Endometrium (tissue), 2 donors: ENCODE measurements at regions not wholly inside any gene's neighbourhood (a gene's known extent, or its start where the extent isn't known, plus 50 kb on each side); places are given as distances from the start of the nearest gene placed in this dataset.
"Not testable (repeated sequence)": the region's sequence is repeated elsewhere in the genome, so short reads cannot be mapped to it uniquely, and the experiment has no call there.

Experiments used
- FAIRE-seq: peaks from 2 replicates; lab custom pipeline; 2012; peaks lifted over from hg19 to GRCh38; lab: Jason Lieb, UNC
- donor health status: control.
- donor health status: control.

- FAIRE-seq = no peak
Measured at GRCh38 chr3:162541923-162542322, 1045.3 kb downstream of the OTOL1 start.

GRCh38 chr3:162544246-162544645 is 1047.6 kb downstream of the OTOL1 start:
- no peak for FAIRE-seq

DNA sequence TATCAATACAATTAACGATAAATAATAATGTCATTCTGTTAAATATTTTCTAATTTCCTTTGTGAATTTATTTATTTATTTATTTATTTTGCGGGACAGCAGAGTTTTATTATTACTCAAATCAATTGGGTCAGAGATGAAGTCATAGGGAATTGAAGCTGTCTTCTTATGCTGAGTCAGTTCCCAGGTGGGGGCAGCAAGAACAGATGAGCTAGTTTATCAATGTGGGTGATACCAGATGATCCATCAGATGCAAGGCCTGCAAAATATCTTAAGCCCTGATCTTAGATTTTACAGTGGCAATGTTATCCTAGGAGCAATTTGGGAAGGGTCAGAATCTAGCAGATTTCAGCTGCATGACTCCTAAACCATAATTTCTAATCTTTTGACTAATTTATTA is 1050.3 kb downstream of the OTOL1 start:
- no peak for FAIRE-seq

GRCh38 chr3:162547321-162547720 is 1050.7 kb downstream of the OTOL1 start:
- FAIRE-seq = no peak

DNA sequence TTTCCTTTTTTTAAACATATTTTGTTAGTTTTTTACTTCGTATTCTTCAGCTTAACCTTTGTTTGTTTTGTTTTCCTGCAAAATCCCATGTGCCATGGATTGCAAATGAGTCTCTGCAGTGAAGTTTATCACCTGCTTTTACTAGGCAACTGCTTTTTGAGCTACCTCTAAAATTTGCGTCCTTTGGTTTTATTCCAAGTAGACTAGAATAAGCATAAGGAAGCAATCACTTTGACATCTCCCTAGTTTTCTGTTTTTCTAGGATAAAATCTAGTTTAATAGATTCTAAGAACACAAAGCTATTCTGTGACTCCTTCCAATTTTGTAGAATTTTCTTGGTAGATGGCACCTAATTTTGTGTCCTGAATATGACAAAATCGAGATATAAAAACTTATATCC is 1059.2 kb downstream of the OTOL1 start:
- no peak for FAIRE-seq

DNA sequence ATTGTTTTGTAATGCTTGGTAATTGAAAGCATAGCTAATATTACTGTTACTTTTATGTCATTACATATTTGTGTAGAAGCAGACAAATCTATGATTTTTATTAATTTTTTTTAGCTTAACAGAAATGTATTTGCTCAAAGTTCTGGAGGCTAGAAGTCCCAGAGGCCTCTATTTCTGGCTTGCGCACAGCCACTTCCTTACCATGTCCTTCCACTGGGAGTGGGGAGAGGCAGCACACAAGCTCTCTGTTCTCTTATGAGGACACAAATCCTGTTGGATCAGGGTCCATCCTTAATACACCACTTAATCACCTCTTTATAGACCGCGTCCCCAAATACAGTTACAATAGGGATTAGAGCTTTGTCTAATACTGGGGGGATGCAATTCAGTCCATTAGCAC is 1061.4 kb downstream of the OTOL1 start:
- no peak for FAIRE-seq

DNA sequence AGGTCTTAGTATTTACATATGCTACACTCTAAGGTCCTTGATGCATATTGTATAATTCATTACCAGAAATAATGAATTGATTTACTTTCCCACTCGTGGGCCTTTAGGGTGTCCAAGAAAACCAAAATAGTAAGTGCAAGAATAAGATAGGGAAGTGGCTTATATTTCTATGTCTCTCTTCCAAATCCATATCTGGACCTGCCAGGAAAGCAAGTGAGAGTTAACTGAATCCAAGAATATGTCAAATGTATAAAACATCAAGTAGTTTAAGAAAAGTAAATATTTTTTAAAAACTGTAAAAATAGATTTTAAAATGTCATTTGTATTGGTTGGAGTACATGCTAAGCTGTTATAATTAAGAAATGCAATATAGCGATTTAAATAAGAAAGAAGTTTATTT is 1072.1 kb downstream of the OTOL1 start:
- no peak for FAIRE-seq

- FAIRE-seq = no peak
Measured at GRCh38 chr3:162569314-162569713, 1072.7 kb downstream of the OTOL1 start.

- no peak for FAIRE-seq
Measured at GRCh38 chr3:162584986-162585385, 1088.4 kb downstream of the OTOL1 start.

- FAIRE-seq = no peak
Measured at GRCh38 chr3:162586591-162586990, 1090.0 kb downstream of the OTOL1 start.

DNA sequence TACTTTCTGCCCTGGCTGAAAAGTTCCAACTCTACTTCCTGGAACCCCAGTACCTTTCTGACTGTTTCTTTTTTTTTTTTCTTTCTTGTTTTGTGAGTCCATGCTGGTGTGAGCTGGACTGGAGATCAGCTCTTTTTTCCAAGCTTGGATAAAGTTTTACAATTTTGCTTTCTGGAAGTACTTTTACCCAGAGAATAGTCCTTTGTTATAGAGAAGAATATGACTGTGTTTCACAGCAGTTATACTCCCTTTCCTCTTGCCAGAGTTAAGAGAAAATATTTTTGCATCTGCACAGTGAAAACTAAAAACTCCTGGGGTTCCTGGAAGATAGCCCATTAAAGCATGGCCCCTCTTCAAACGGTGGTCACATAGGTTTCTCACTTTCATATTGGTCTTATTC is 1100.6 kb downstream of the OTOL1 start:
- no peak for FAIRE-seq

DNA sequence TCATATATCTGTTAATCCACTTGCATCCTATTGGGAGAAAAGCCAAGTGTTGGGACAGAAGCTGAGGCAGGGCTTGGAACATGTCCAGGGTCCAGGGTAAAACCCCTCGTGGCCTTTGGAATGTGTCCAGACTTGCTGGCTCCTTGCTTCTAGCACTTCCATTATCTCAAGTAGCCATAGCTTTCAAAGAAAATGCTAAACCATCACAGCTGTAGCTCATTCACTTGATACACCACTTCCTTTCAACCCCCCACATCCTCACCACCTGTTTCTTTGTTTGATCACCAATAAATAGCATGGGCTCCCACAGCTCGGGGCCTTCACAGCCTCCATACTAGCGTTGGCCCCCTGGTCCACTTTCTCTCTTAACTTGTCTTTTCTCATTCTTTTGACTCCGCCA is 1101.9 kb downstream of the OTOL1 start:
- FAIRE-seq = not testable (repeated sequence)

DNA sequence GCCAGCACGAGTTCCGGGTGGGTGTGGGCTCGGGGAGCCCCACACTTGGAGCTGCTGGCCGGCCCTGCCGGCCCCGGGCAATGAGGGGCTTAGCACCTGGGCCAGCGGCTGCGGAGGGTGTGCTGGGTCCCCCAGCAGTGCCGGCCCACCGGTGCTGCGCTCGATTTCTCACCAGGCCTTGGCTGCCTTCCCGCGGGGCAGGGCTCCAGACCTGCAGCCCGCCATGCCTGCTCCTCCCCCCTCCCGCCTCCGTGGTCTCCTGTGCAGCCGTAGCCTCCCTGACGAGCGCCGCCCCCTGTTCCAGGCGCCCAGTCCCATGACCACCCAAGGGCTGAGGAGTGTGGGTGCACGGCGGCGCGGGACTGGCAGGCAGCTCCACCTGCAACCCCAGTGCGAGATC is 1103.1 kb downstream of the OTOL1 start:
- FAIRE-seq = not testable (repeated sequence)

GRCh38 chr3:162601101-162601670 is 1104.6 kb downstream of the OTOL1 start:
- FAIRE-seq = no peak

- FAIRE-seq = no peak
Measured at GRCh38 chr3:162602619-162603018, 1106.0 kb downstream of the OTOL1 start.

- FAIRE-seq = no peak
Measured at GRCh38 chr3:162605651-162606204, 1109.1 kb downstream of the OTOL1 start.

GRCh38 chr3:162610261-162610660 is 1113.7 kb downstream of the OTOL1 start:
- FAIRE-seq = no peak

DNA sequence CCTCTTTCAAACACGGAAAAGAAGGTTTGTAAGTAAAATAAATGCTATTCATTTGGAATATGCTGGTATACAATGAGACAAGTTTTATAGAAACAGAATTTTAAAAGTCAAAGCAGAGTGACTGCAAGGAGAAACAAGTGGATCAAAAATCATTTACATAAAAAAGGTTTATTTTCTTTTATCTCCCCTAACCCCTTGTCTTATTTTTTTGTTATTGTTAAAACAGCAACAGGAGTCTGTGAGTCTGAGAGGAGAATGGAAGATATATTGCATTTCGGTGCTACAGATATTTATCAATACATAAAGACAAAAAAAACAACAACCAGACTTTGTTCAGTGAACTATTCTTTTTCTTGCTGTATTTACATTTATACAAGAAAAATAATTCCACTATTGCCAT is 1116.4 kb downstream of the OTOL1 start:
- no peak for FAIRE-seq

- no peak for FAIRE-seq
Measured at GRCh38 chr3:162626172-162626571, 1129.6 kb downstream of the OTOL1 start.

DNA sequence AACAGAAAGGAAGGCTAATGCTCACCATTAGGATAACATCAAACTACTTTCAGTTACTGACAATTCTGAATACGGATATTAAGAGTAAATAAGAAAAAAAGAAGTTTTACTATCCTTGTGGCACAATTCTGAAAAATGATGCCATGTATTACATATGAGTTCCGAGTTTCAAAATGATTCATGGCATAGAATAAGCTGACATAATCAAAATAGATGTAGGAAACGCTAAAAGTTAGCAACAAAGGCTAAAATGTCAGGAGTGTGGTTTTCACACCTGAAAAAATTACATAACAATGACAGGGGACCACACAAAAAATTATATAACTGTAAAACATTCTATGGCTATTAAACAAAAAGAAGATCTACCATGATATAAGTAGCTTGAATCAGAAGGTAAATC is 1131.9 kb downstream of the OTOL1 start:
- no peak for FAIRE-seq

DNA sequence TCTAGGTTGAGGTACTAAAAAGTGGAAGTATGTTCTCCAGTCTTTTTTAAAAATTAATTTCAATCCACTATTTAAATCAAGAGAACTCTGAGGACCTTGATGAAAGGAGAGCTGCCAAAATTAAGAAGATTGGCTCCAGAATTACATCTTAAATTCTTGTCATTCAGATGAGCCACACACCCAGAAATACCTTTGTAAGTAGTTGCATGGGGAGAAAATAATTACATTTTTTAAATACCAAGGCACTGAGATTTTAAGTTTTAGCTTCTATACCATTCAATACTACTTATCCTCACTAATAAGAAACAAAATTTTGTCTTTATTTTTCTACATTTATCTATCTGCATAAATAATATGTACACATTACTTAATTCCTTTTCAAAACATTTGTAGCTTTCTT is 1132.8 kb downstream of the OTOL1 start:
- no peak for FAIRE-seq

DNA sequence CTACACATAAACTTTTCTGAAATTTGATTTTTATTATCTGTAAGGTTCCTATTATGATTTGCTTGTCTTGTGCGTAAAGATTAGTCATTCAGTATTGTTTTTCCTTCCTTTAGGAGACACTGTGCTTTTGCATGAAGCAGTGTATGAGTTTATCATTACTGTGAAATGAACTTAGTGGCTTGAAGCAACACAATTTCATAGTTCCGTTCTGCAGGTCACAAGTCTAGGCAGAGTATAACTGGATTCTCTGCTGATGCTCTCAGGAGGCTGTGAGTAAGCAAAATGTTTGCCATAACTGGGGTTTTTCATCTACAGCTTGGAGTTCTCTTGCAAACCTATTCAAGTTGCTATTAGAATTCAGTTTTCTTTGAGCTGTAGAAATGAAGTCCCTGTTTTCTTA is 1136.1 kb downstream of the OTOL1 start:
- no peak for FAIRE-seq

- not testable (repeated sequence) for FAIRE-seq
Measured at GRCh38 chr3:162640208-162640607, 1143.6 kb downstream of the OTOL1 start.

DNA sequence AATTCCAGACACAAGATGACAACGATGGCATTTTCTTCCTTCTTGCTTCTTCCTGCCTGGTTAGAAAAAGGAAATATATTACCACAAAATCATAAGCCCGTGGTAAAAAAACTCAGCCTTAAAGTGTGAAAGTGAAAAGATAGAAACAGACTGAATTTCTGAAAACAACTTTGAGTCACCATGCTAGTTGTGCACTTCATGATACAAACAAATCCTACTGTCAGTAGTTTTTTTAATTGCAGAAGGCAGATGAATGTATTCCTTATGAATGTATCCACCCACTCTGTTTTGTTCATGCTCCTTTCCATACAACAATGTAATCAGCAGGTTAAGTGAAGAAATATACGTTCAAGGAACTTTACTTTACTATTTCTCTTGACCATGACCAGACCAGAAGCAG is 1144.7 kb downstream of the OTOL1 start:
- FAIRE-seq = no peak

DNA sequence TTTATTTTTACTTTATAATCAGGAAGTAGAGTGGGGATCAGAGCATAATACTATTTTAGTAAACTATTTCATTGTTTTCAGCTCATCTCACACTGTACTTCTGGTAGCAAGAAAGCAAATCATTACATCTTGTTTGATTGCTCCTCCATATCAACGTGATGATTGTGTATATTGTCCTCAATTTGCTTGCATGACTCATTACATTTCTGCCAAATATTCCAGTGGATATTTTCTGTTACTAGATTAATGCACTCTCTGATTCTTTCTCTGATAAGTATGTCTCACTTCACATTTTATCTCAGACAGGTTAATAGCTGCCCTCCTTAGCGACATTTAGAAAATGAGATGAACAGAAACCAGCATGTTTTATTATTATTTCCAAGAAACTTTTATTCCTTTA is 1145.3 kb downstream of the OTOL1 start:
- no peak for FAIRE-seq
